Cardiac muscle cell (in vitro differentiated cells and primary cell): ENCODE measurements at regions not wholly inside any gene's neighbourhood (a gene's known extent, or its start where the extent isn't known, plus 50 kb on each side); places are given as distances from the start of the nearest gene placed in this dataset.
"Not testable (repeated sequence)": the region's sequence is repeated elsewhere in the genome, so short reads cannot be mapped to it uniquely, and the experiment has no call there.

Experiments
- DNase-seq, 2 donors: peaks; one replicate each; pipeline versions ENCODE4 v3.0.0 to v3.0.0-alpha.2; 2010 to 2017; ENCODE audit warnings: low read depth in 1 of 2, low spot score in 1 of 2
- H3K27ac ChIP-seq: fragments of 200-600 bp; sonication (generic); 2 replicates; pipeline ENCODE4 v1.5.1; 2016
- H3K27me3 ChIP-seq: fragments of 200-600 bp; sonication (generic); 2 replicates; pipeline ENCODE4 v1.6.0; 2016; ENCODE audit warnings: control low read depth
- H3K36me3 ChIP-seq: fragments of 200-600 bp; sonication (generic); 2 replicates; pipeline ENCODE4 v1.5.1; 2016; ENCODE audit warnings: control low read depth
- H3K4me1 ChIP-seq: fragments of 200-600 bp; sonication (generic); 2 replicates; pipeline ENCODE4 v1.8.1; 2017; ENCODE audit warnings: low read depth, mild to moderate bottlenecking, mixed run types
- H3K4me3 ChIP-seq: fragments of 200-600 bp; sonication (generic); 2 replicates; pipeline ENCODE4 v1.5.1; 2016; ENCODE audit warnings: mild to moderate bottlenecking
- H3K9me3 ChIP-seq: fragments of 200-600 bp; sonication (generic); 2 replicates; pipeline ENCODE4 v1.5.1; 2017; ENCODE audit warnings: low read depth, mild to moderate bottlenecking, control low read depth
- CTCF ChIP-seq: IDR thresholded peaks from 2 replicates; pipeline ENCODE4 v1.5.1; 2012; ENCODE audit warnings: low read depth, mild to moderate bottlenecking, low read length

GRCh38 chr2:176424746-176425145 is 155.5 kb downstream of the MTX2 start:
- no peaks in the 10 kb centered on the region for H3K36me3 ChIP-seq
- no peaks in the 10 kb centered on the region for H3K4me1 ChIP-seq
- no peaks in the 10 kb centered on the region for H3K27me3 ChIP-seq
- DNase-seq = no peak
- no peaks in the 10 kb centered on the region for H3K9me3 ChIP-seq
- TF ChIP-seq CTCF = no peak
- no peak overlapping the region for H3K4me3 ChIP-seq
- no peak overlapping the region for H3K27ac ChIP-seq

- Histone ChIP-seq H3K36me3 (no peaks in the 10 kb centered on the region), H3K4me1 (no peaks in the 10 kb centered on the region), H3K4me3 (no peak overlapping the region), H3K9me3 (no peaks in the 10 kb centered on the region), H3K27ac (no peak overlapping the region), H3K27me3 (no peaks in the 10 kb centered on the region)
- no peak for TF ChIP-seq CTCF
- no peak for DNase-seq
Observed at GRCh38 chr2:176427549-176427948, 158.3 kb downstream of the MTX2 start.

GRCh38 chr2:176428944-176429469 is 159.8 kb downstream of the MTX2 start:
- not testable (repeated sequence) for H3K27ac ChIP-seq

GRCh38 chr2:176432434-176432833 is 163.2 kb downstream of the MTX2 start:
- Histone ChIP-seq H3K4me1 (no peaks in the 10 kb centered on the region), H3K9me3 (no peaks in the 10 kb centered on the region)

More at GRCh38 chr2:176428944-176429469, 159.8 kb downstream of the MTX2 start:
- DNase-seq, H3K9me3 ChIP-seq, H3K4me3 ChIP-seq, H3K4me1 ChIP-seq, H3K27me3 ChIP-seq, H3K36me3 ChIP-seq: not testable (repeated sequence)

GRCh38 chr2:176435729-176436128 is 166.5 kb downstream of the MTX2 start:
- Histone ChIP-seq H3K27me3 (no peaks in the 10 kb centered on the region), H3K4me1 (no peaks in the 10 kb centered on the region), H3K9me3 (no peaks in the 10 kb centered on the region), H3K4me3 (no peak overlapping the region), H3K36me3 (no peaks in the 10 kb centered on the region), H3K27ac (no peak overlapping the region)
- no peak for DNase-seq
- no peak for TF ChIP-seq CTCF

More at GRCh38 chr2:176432434-176432833, 163.2 kb downstream of the MTX2 start:
- Histone ChIP-seq H3K36me3 (no peaks in the 10 kb centered on the region), H3K27ac (no peak overlapping the region), H3K27me3 (no peaks in the 10 kb centered on the region), H3K4me3 (no peak overlapping the region)
- DNase-seq = no peak
- no peak for TF ChIP-seq CTCF

GRCh38 chr2:176443946-176444345 is 174.7 kb downstream of the MTX2 start:
- TF ChIP-seq CTCF = no peak
- no peaks in the 10 kb centered on the region for H3K4me1 ChIP-seq
- H3K27me3 ChIP-seq = no peaks in the 10 kb centered on the region
- no peak for DNase-seq
- H3K36me3 ChIP-seq = no peaks in the 10 kb centered on the region
- H3K27ac ChIP-seq = no peak overlapping the region
- H3K4me3 ChIP-seq = no peak overlapping the region
- H3K9me3 ChIP-seq = no peaks in the 10 kb centered on the region
